Neuronal stem cell (in vitro differentiated cells): ENCODE measurements at regions not wholly inside any gene's neighbourhood (a gene's known extent, or its start where the extent isn't known, plus 50 kb on each side); places are given as distances from the start of the nearest gene placed in this dataset.
A peak's percentile ranks its signal among the peaks of the same experiment; 100 is the strongest.

Experiments used
- DNase-seq: peaks from one replicate; pipeline ENCODE4 v3.0.0-alpha.2; 2013; ENCODE audit warnings: low spot score
- H2AFZ ChIP-seq: one replicate; pipeline ENCODE4 v1.6.1; 2013; ENCODE audit warnings: mild to moderate bottlenecking, low read length, inconsistent platforms
- H2AK5ac ChIP-seq: 2 replicates; pipeline ENCODE4 v1.6.1; 2013; ENCODE audit warnings: low read depth, mild to moderate bottlenecking, inconsistent platforms, low read length, moderate library complexity, mixed read lengths
- H2BK120ac ChIP-seq: 2 replicates; pipeline ENCODE4 v1.6.1; 2013; ENCODE audit warnings: low read depth, mild to moderate bottlenecking, inconsistent platforms, low read length, moderate library complexity, mixed read lengths
- H2BK12ac ChIP-seq: one replicate; pipeline ENCODE4 v1.6.1; 2013; ENCODE audit warnings: low read length, inconsistent platforms
- H2BK15ac ChIP-seq: 2 replicates; pipeline ENCODE4 v1.6.1; 2013; ENCODE audit warnings: mild to moderate bottlenecking, low read length, inconsistent platforms, mixed read lengths
- H2BK5ac ChIP-seq: one replicate; pipeline ENCODE4 v1.6.1; 2013; ENCODE audit warnings: inconsistent platforms, mild to moderate bottlenecking, low read length, moderate library complexity
- H3K14ac ChIP-seq: one replicate; pipeline ENCODE4 v1.6.1; 2013; ENCODE audit warnings: low read length, inconsistent platforms
- H3K18ac ChIP-seq: 2 replicates; pipeline ENCODE4 v1.6.1; 2013; ENCODE audit warnings: low read length, inconsistent platforms
- H3K23ac ChIP-seq: 2 replicates; pipeline ENCODE4 v1.6.1; 2013; ENCODE audit warnings: low read depth, mild to moderate bottlenecking, mixed read lengths, low read length, inconsistent platforms; ENCODE audit not compliant: poor library complexity
- H3K27ac ChIP-seq: replicated peaks from 3 replicates; pipeline ENCODE4 v1.5.1; 2013; ENCODE audit warnings: low read length, inconsistent platforms
- H3K27me3 ChIP-seq, 3 experiments: 2 replicates each; pipeline ENCODE4 v1.6.1; 2013; ENCODE audit warnings: low read length in 3 of 3, mild to moderate bottlenecking in 2 of 3, inconsistent platforms in 1 of 3, low read depth in 1 of 3, mixed read lengths in 1 of 3, moderate library complexity in 1 of 3; ENCODE audit not compliant: control insufficient read depth in 3 of 3, insufficient read depth in 3 of 3
- H3K36me3 ChIP-seq, 2 donors: replicated peaks in 1 of 2; 2 replicates each; pipeline ENCODE4 v1.6.1; 2013; ENCODE audit warnings: low read length in 2 of 2; ENCODE audit not compliant: control insufficient read depth in 2 of 2, insufficient read depth in 2 of 2
- H3K4ac ChIP-seq: 2 replicates; pipeline ENCODE4 v1.6.1; 2013; ENCODE audit warnings: inconsistent platforms, mild to moderate bottlenecking, low read length, moderate library complexity
- H3K4me1 ChIP-seq, 2 donors: 1 replicate in 1 of 2; 2 replicates in 1 of 2; pipeline ENCODE4 v1.6.1; 2013; ENCODE audit warnings: low read length in 2 of 2, low read depth in 1 of 2; ENCODE audit not compliant: control insufficient read depth in 2 of 2, insufficient read depth in 1 of 2
- H3K4me2 ChIP-seq: one replicate; pipeline ENCODE4 v1.6.1; 2013; ENCODE audit warnings: mild to moderate bottlenecking, low read length, inconsistent platforms; ENCODE audit not compliant: insufficient read depth, poor library complexity, severe bottlenecking
- H3K4me3 ChIP-seq, 2 donors: 2 replicates each; pipeline ENCODE4 v1.5.1; 2013; ENCODE audit warnings: low read length in 2 of 2, mild to moderate bottlenecking in 2 of 2, inconsistent platforms in 1 of 2, moderate library complexity in 1 of 2
- H3K79me1 ChIP-seq: one replicate; pipeline ENCODE4 v1.6.1; 2013; ENCODE audit warnings: low read depth, mild to moderate bottlenecking, inconsistent platforms, low read length, moderate library complexity
- H3K9ac ChIP-seq: one replicate; pipeline ENCODE4 v1.6.1; 2013; ENCODE audit warnings: mild to moderate bottlenecking, low read depth, low read length, inconsistent platforms; ENCODE audit not compliant: poor library complexity
- H3K9me3 ChIP-seq, 2 donors: replicated peaks in 1 of 2; 2 replicates each; pipeline versions ENCODE3 to v1.6.1; 2013; ENCODE audit warnings: low read length in 2 of 2, mild to moderate bottlenecking in 2 of 2, inconsistent platforms in 1 of 2, low read depth in 1 of 2, mixed read lengths in 1 of 2, moderate library complexity in 1 of 2; ENCODE audit not compliant: control insufficient read depth in 2 of 2, insufficient read depth in 1 of 2
- H4K8ac ChIP-seq: one replicate; pipeline ENCODE4 v1.6.1; 2013; ENCODE audit warnings: low read depth, mild to moderate bottlenecking, inconsistent platforms, low read length, moderate library complexity
- H4K91ac ChIP-seq: one replicate; pipeline ENCODE4 v1.6.1; 2013; ENCODE audit warnings: low read length, low read depth, mild to moderate bottlenecking, inconsistent platforms; ENCODE audit not compliant: poor library complexity
- WGBS, 2 donors: extraction: QIAGEN DNeasy Blood & Tissue Kit; methylation state at CpG; one replicate each; pipeline ENCODE4 v1.1.7; 2013; ENCODE audit warnings: missing lambda C conversion rate in 2 of 2, mixed read lengths in 1 of 2; ENCODE audit not compliant: insufficient read length in 2 of 2, insufficient replicate concordance in 1 of 2; ENCODE audit errors: extremely low coverage in 2 of 2; 5-methylcytosine and 5-hydroxymethylcytosine counted together

GRCh38 chr1:2858676-2859075, 57.2 kb upstream of the TTC34 start:
- peaks cover 0 to 6% of the 10 kb centered on the region in 2 donors for H3K9me3 ChIP-seq
- no peak overlapping the region for H3K23ac ChIP-seq
- H3K18ac ChIP-seq, result no peak overlapping the region
- H2BK12ac ChIP-seq, result no peak overlapping the region
- peaks cover 0 to 12% of the 10 kb centered on the region in 2 donors for H3K4me1 ChIP-seq
- H3K4me3 ChIP-seq, result peak overlapping the region in 1 of 2 donors; percentile 42
- no peak overlapping the region for H2BK15ac ChIP-seq
- no peak overlapping the region for H2BK5ac ChIP-seq
- no peak overlapping the region for H3K27ac ChIP-seq
- H2AK5ac ChIP-seq, result no peak overlapping the region
- H3K4me2 ChIP-seq, result no peak overlapping the region
- H3K9ac ChIP-seq, result no peak overlapping the region
- H3K79me1 ChIP-seq, result no peaks in the 10 kb centered on the region
- H3K27me3 ChIP-seq, result peaks cover 0 to 52% (median 0%) of the 10 kb centered on the region in 3 experiments
- no peak overlapping the region for H4K91ac ChIP-seq
- no peak overlapping the region for H3K14ac ChIP-seq
- no CpG with 5 or more reads among the region's 12 CpGs for WGBS, 2 donors
- no peak overlapping the region for H3K4ac ChIP-seq
- no peak for DNase-seq
- no peaks in the 10 kb centered on the region for H3K36me3 ChIP-seq
- H2AFZ ChIP-seq, result no peak overlapping the region
- no peak overlapping the region for H4K8ac ChIP-seq
- H2BK120ac ChIP-seq, result no peak overlapping the region

- peak overlapping the region; percentile 49 for H2BK15ac ChIP-seq
- H3K27ac ChIP-seq, result no peak overlapping the region
- no peak overlapping the region for H2AFZ ChIP-seq
- H4K8ac ChIP-seq, result no peak overlapping the region
- H3K79me1 ChIP-seq, result no peaks in the 10 kb centered on the region
- peak overlapping the region; percentile 27 for H3K18ac ChIP-seq
- DNase-seq, result no peak
- H2BK12ac ChIP-seq, result no peak overlapping the region
- no peak overlapping the region for H3K4me2 ChIP-seq
- H3K4ac ChIP-seq, result no peak overlapping the region
- no peak overlapping the region for H3K4me3 ChIP-seq
- no peak overlapping the region for H3K23ac ChIP-seq
- H3K27me3 ChIP-seq, result peaks cover 0 to 45% (median 0%) of the 10 kb centered on the region in 3 experiments
- H3K4me1 ChIP-seq, result peaks cover 0 to 12% of the 10 kb centered on the region in 2 donors
- H3K14ac ChIP-seq, result no peak overlapping the region
- no peak overlapping the region for H3K9ac ChIP-seq
- no peak overlapping the region for H2BK5ac ChIP-seq
- H3K36me3 ChIP-seq, result no peaks in the 10 kb centered on the region
- no peak overlapping the region for H2BK120ac ChIP-seq
- no peak overlapping the region for H4K91ac ChIP-seq
- H3K9me3 ChIP-seq, result peaks cover 0 to 5% of the 10 kb centered on the region in 2 donors
- WGBS, 2 donors, result no CpG with 5 or more reads among the region's 5 CpGs
- H2AK5ac ChIP-seq, result no peak overlapping the region
Measured at GRCh38 chr1:2859219-2859880, 57.9 kb upstream of the TTC34 start.

GRCh38 chr1:2859881-2860430, 58.5 kb upstream of the TTC34 start:
- H2BK12ac ChIP-seq, result no peak overlapping the region
- no peaks in the 10 kb centered on the region for H3K36me3 ChIP-seq
- DNase-seq, result no peak
- H4K8ac ChIP-seq, result no peak overlapping the region
- H2AK5ac ChIP-seq, result peak overlapping the region; percentile 84
- H2BK5ac ChIP-seq, result no peak overlapping the region
- H3K9me3 ChIP-seq, result peaks cover 0 to 5% of the 10 kb centered on the region in 2 donors
- no peaks in the 10 kb centered on the region for H3K79me1 ChIP-seq
- no peak overlapping the region for H3K4ac ChIP-seq
- H2BK120ac ChIP-seq, result no peak overlapping the region
- H3K14ac ChIP-seq, result no peak overlapping the region
- H2AFZ ChIP-seq, result no peak overlapping the region
- H3K23ac ChIP-seq, result no peak overlapping the region
- no peak overlapping the region for H3K27ac ChIP-seq
- no peak overlapping the region for H4K91ac ChIP-seq
- WGBS, 2 donors, result no CpG with 5 or more reads among the region's 12 CpGs
- H3K4me2 ChIP-seq, result no peak overlapping the region
- peak overlapping the region; percentile 49 for H2BK15ac ChIP-seq
- H3K9ac ChIP-seq, result no peak overlapping the region
- no peak overlapping the region for H3K4me3 ChIP-seq
- peak overlapping the region; percentile 27 for H3K18ac ChIP-seq
- H3K27me3 ChIP-seq, result peaks cover 0 to 40% (median 0%) of the 10 kb centered on the region in 3 experiments
- H3K4me1 ChIP-seq, result peaks cover 0 to 12% of the 10 kb centered on the region in 2 donors

GRCh38 chr1:2860476-2861142, 59.1 kb upstream of the TTC34 start:
- Histone ChIP-seq H3K27me3 (peaks cover 0 to 39% (median 0%) of the 10 kb centered on the region in 3 experiments), H3K27ac (no peak overlapping the region), H3K4ac (no peak overlapping the region), H3K18ac (peak overlapping the region; percentile 38), H3K9me3 (peaks cover 0 to 5% of the 10 kb centered on the region in 2 donors), H2BK5ac (no peak overlapping the region), H4K8ac (no peak overlapping the region), H3K4me2 (no peak overlapping the region), H3K14ac (peak overlapping the region; percentile 38), H2AK5ac (peak overlapping the region; percentile 84), H2BK120ac (no peak overlapping the region), H3K4me1 (peaks cover 0 to 9% of the 10 kb centered on the region in 2 donors), H3K79me1 (no peaks in the 10 kb centered on the region), H3K23ac (no peak overlapping the region), H4K91ac (peak overlapping the region; percentile 53), H3K4me3 (no peak overlapping the region), H2BK15ac (peak overlapping the region; percentile 89), H2BK12ac (no peak overlapping the region), H2AFZ (no peak overlapping the region), H3K9ac (no peak overlapping the region), H3K36me3 (no peaks in the 10 kb centered on the region)
- no peak for DNase-seq
- WGBS, 2 donors, result no CpG with 5 or more reads among the region's 30 CpGs
